GM12878 (cell line): ENCODE measurements at regions not wholly inside any gene's neighbourhood (a gene's known extent, or its start where the extent isn't known, plus 50 kb on each side); places are given as distances from the start of the nearest gene placed in this dataset.

Experiments used
- ATAC-seq: fragments of 200-7000 bp; cut with Tn5 transposase; 3 replicates; pipeline ENCODE4 v1.9.1; 2020; ENCODE audit warnings: mild to moderate bottlenecking, moderate library complexity
- BruUV-seq: library from RNA; stranded (reverse); fragments of 400-500 nt; replicated peaks from 2 replicates; lab custom pipeline; 2021; lab: Mats Ljungman, UMichigan
- CTCF ChIA-PET: fragments of 300-600 bp; sonication (Branson Sonifier 250); formaldehyde crosslinking; extraction: SDS; loops from one replicate; lab custom pipeline; 2021; ENCODE audit warnings: inconsistent platforms; lab: Yijun Ruan, JAX
- POLR2A ChIA-PET: fragments of 350-600 bp; formaldehyde crosslinking; extraction: SDS; loops from one replicate; lab custom pipeline; 2021; ENCODE audit warnings: inconsistent platforms; lab: Charles Lee
- RAD21 ChIA-PET: fragments of 300-600 bp; sonication (Branson Sonifier 250); formaldehyde crosslinking; loops from one replicate; lab custom pipeline; 2023; ENCODE audit warnings: antibody characterized with exemption; ENCODE audit not compliant: unreplicated experiment; lab: Charles Lee
- SMC1A ChIA-PET: fragments of 300-600 bp; sonication (Branson Sonifier 250); formaldehyde crosslinking; loops from one replicate; lab custom pipeline; 2023; ENCODE audit not compliant: unreplicated experiment, uncharacterized antibody; lab: Charles Lee
- DNase-seq: peaks from one replicate; pipeline ENCODE4 v3.0.0-alpha.2; 2011; ENCODE audit warnings: low read depth, low spot score
- FAIRE-seq: peaks from 3 replicates; lab custom pipeline; 2011; peaks lifted over from hg19 to GRCh38; lab: Jason Lieb, UNC
- H2AFZ ChIP-seq: 2 replicates; pipeline ENCODE4 v1.6.0; 2011; ENCODE audit warnings: low read depth, low read length, control low read depth; ENCODE audit not compliant: control insufficient read depth
- H3K27ac ChIP-seq: 2 replicates; pipeline ENCODE4 v1.5.1; 2011; ENCODE audit warnings: control low read depth; ENCODE audit not compliant: control insufficient read depth, insufficient read depth
- H3K27me3 ChIP-seq, 2 experiments: replicated peaks in 1 of 2; 2 replicates each; pipeline versions ENCODE4 v1.6.0 to v1.6.1; 2011; ENCODE audit warnings: low read length in 1 of 2; ENCODE audit not compliant: control insufficient read depth in 2 of 2, insufficient read depth in 2 of 2
- H3K36me3 ChIP-seq, 2 experiments: 2 replicates each; pipeline ENCODE4 v1.5.1; 2011; ENCODE audit warnings: low read length in 1 of 2; ENCODE audit not compliant: control insufficient read depth in 2 of 2, insufficient read depth in 2 of 2
- H3K4me1 ChIP-seq: 2 replicates; pipeline ENCODE4 v1.6.1; 2011; ENCODE audit warnings: mild to moderate bottlenecking, low read length, moderate library complexity, mixed read lengths; ENCODE audit not compliant: control insufficient read depth, insufficient read depth
- H3K4me2 ChIP-seq: 2 replicates; pipeline ENCODE4 v1.6.0; 2011; ENCODE audit warnings: control low read depth; ENCODE audit not compliant: control insufficient read depth, insufficient read depth
- H3K4me3 ChIP-seq: fragments of 200-600 bp; sonication (generic); 2 replicates; pipeline ENCODE4 v1.5.1; 2016
- H3K79me2 ChIP-seq: 2 replicates; pipeline ENCODE4 v1.6.0; 2011; ENCODE audit warnings: low read length; ENCODE audit not compliant: control insufficient read depth, insufficient read depth
- H3K9ac ChIP-seq: 2 replicates; pipeline ENCODE4 v1.8.0; 2011; ENCODE audit warnings: low read length, control low read depth, mixed read lengths; ENCODE audit not compliant: control insufficient read depth, insufficient read depth
- H3K9me3 ChIP-seq: replicated peaks from 3 replicates; pipeline ENCODE4 v1.5.1; 2011; ENCODE audit warnings: mild to moderate bottlenecking, low read length; ENCODE audit not compliant: control insufficient read depth, insufficient read depth
- H4K20me1 ChIP-seq: 2 replicates; pipeline ENCODE4 v1.6.0; 2011; ENCODE audit not compliant: control insufficient read depth, insufficient read depth
- BRCA1 ChIP-seq: IDR thresholded peaks from 2 replicates; pipeline ENCODE4 v1.6.1; 2011; ENCODE audit warnings: low read depth, low read length, improper control_type of control experiment
- CTCF ChIP-seq, 3 experiments: IDR thresholded peaks in 2 of 3; conservative IDR thresholded peaks in 1 of 3; 2 replicates each; pipeline ENCODE4 v1.5.1; 2011; ENCODE audit warnings: low read depth in 3 of 3, low read length in 3 of 3, mild to moderate bottlenecking in 3 of 3, control low read depth in 2 of 3, moderate library complexity in 2 of 3, inconsistent platforms in 1 of 3, mixed read lengths in 1 of 3; ENCODE audit not compliant: control insufficient read depth in 2 of 3, insufficient read depth in 1 of 3; ENCODE audit errors: extremely low read depth in 1 of 3
- GABPA ChIP-seq: IDR thresholded peaks from 2 replicates; pipeline ENCODE4 v1.6.1; 2014; ENCODE audit warnings: antibody characterized with exemption, low read depth, mild to moderate bottlenecking, inconsistent platforms
- IRF5 ChIP-seq: fragments of 450-650 bp; IDR thresholded peaks from 2 replicates; pipeline ENCODE4 v1.6.1; 2017; ENCODE audit warnings: borderline replicate concordance
- NR2C2 ChIP-seq: IDR thresholded peaks from 2 replicates; pipeline ENCODE4 v1.6.1; 2011; ENCODE audit warnings: borderline replicate concordance, low read depth; ENCODE audit not compliant: control insufficient read depth, insufficient read length
- POLR2AphosphoS5 ChIP-seq: IDR thresholded peaks from 2 replicates; pipeline ENCODE4 v1.6.1; 2011; ENCODE audit warnings: mild to moderate bottlenecking, low read length, inconsistent platforms
- USF2 ChIP-seq: IDR thresholded peaks from 2 replicates; pipeline ENCODE4 v1.6.1; 2011; ENCODE audit warnings: low read depth, low read length, improper control_type of control experiment, borderline replicate concordance
- ZNF24 ChIP-seq: fragments of 450-650 bp; IDR thresholded peaks from 2 replicates; pipeline ENCODE4 v1.6.1; 2017; ENCODE audit warnings: antibody characterized with exemption, mild to moderate bottlenecking
- WGBS: methylation state at CpG from one replicate; pipeline ENCODE4 v1.1.6; 2016; ENCODE audit warnings: low lambda C conversion rate; ENCODE audit not compliant: insufficient replicate concordance, insufficient coverage; ENCODE audit errors: missing lambda C conversion rate; 5-methylcytosine and 5-hydroxymethylcytosine counted together
- in situ Hi-C: fragments of 300-500 bp; cut with MboI; formaldehyde crosslinking; loops from 9 replicates; pipeline ENCODE4 v1.14.3; 2018; ENCODE audit warnings: mixed read lengths
- intact Hi-C: fragments of 100-400 bp; cut with micrococcal nuclease; formaldehyde crosslinking; loops from one replicate; pipeline ENCODE4 v1.14.2; 2022; ENCODE audit not compliant: unreplicated experiment
- TF ChIP-seq, protein P1 (sequence below): fragments of 450-650 bp; formaldehyde crosslinking; IDR thresholded peaks from 2 replicates; pipeline ENCODE4 v1.4.0; 2022; ENCODE audit warnings: mild to moderate bottlenecking, moderate library complexity
- TF ChIP-seq, protein P2 (sequence below): IDR thresholded peaks from 2 replicates; pipeline ENCODE4 v1.6.1; 2012; ENCODE audit warnings: low read depth, low read length, improper control_type of control experiment

- no peak for TF ChIP-seq BRCA1
- TF ChIP-seq, protein P1, sequence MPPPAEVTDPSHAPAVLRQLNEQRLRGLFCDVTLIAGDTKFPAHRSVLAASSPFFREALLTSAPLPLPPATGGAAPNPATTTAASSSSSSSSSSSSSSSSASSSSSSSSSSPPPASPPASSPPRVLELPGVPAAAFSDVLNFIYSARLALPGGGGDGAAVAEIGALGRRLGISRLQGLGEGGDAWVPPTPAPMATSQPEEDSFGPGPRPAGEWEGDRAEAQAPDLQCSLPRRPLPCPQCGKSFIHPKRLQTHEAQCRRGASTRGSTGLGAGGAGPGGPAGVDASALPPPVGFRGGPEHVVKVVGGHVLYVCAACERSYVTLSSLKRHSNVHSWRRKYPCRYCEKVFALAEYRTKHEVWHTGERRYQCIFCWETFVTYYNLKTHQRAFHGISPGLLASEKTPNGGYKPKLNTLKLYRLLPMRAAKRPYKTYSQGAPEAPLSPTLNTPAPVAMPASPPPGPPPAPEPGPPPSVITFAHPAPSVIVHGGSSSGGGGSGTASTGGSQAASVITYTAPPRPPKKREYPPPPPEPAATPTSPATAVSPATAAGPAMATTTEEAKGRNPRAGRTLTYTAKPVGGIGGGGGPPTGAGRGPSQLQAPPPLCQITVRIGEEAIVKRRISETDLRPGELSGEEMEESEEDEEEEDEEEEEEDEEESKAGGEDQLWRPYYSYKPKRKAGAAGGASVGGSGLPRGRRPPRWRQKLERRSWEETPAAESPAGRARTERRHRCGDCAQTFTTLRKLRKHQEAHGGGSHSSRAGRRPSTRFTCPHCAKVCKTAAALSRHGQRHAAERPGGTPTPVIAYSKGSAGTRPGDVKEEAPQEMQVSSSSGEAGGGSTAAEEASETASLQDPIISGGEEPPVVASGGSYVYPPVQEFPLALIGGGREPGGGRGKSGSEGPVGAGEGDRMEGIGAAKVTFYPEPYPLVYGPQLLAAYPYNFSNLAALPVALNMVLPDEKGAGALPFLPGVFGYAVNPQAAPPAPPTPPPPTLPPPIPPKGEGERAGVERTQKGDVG (CRISPR knock-in tag) = no peak
- no peak for TF ChIP-seq ZNF24
- TF ChIP-seq GABPA = no peak
- TF ChIP-seq USF2 = no peak
- TF ChIP-seq CTCF (IDR thresholded peaks at IDR 0.05 in 2 of 3, conservative IDR thresholded peaks at IDR 0.05 in 1 of 3; ENCODE audit: control insufficient read depth in 2 of 3, extremely low read depth in 1 of 3, insufficient read depth in 1 of 3, low read depth in 3 of 3, low read length in 3 of 3) = no peak
- no peak for TF ChIP-seq NR2C2
- TF ChIP-seq, protein P2, sequence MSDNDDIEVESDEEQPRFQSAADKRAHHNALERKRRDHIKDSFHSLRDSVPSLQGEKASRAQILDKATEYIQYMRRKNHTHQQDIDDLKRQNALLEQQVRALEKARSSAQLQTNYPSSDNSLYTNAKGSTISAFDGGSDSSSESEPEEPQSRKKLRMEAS = no peak
- no peak for TF ChIP-seq IRF5
- TF ChIP-seq POLR2AphosphoS5 = no peak
- Histone ChIP-seq H3K9ac (no peak overlapping the region), H3K4me1 (peaks cover 22% of the 10 kb centered on the region), H3K4me3 (no peak overlapping the region), H3K36me3 (no peaks in the 10 kb centered on the region), H3K4me2 (no peak overlapping the region), H3K27me3 (peaks cover 3 to 10% of the 10 kb centered on the region in 2 experiments; a peak in 2 of 4 replicates), H2AFZ (no peak overlapping the region), H3K79me2 (no peaks in the 10 kb centered on the region), H4K20me1 (no peaks in the 10 kb centered on the region), H3K9me3 (no peaks in the 10 kb centered on the region), H3K27ac (no peak overlapping the region)
- in situ Hi-C loops (no loop called here), intact Hi-C loops (no loop called here)
- 70% methylated on average over 4 of the region's 4 CpGs for WGBS
- no peak for DNase-seq
- no TSS peak for BruUV-seq
- POLR2A ChIA-PET = interaction anchor here (0.6 to 0.8 kb wide), 2 partner anchors 8 to 267 kb away, joined by 5 to 7 read pairs; no protein-coding TSS in a partner anchor
- ATAC-seq = no peak
- FAIRE-seq = no peak
- SMC1A ChIA-PET = interaction anchor here (0.8 to 2.3 kb wide), 6 partner anchors 10 to 68 kb away, joined by 3 to 10 read pairs (median 4); no protein-coding TSS in a partner anchor
- CTCF ChIA-PET = interaction anchor here (1.0 to 2.3 kb wide), 3 partner anchors 12 to 106 kb away, joined by 3 to 11 read pairs (median 6); no protein-coding TSS in a partner anchor
- RAD21 ChIA-PET = no interaction called here
Observed at GRCh38 chr3:124582196-124582595, 148.1 kb upstream of the UMPS start.
